HG03575 (cell line): ENCODE measurements at regions not wholly inside any gene's neighbourhood (a gene's known extent, or its start where the extent isn't known, plus 50 kb on each side); places are given as distances from the start of the nearest gene placed in this dataset.
"Not testable (repeated sequence)": the region's sequence is repeated elsewhere in the genome, so short reads cannot be mapped to it uniquely, and the experiment has no call there.

Experiments
- ATAC-seq: cut with Tn5 transposase; IDR thresholded peaks from one replicate; pipeline ENCODE4 v1.9.1; 2021; ENCODE audit not compliant: unreplicated experiment, insufficient number of reproducible peaks, low FRiP score; ENCODE audit errors: extremely low read depth

- not testable (repeated sequence) for ATAC-seq
These were observed 50.4 kb upstream of the B3GAT2 start for GRCh38 chr6:71007298-71007697.

- ATAC-seq = no peak
These were observed 55.1 kb upstream of the B3GAT2 start for GRCh38 chr6:71011871-71012371.

- ATAC-seq = peak; percentile 60
These were observed 56.1 kb upstream of the B3GAT2 start for GRCh38 chr6:71012866-71013469.

GRCh38 chr6:71015392-71015791 is 58.5 kb upstream of the B3GAT2 start:
- no peak for ATAC-seq

- ATAC-seq = no peak
These were observed 71.5 kb upstream of the B3GAT2 start for GRCh38 chr6:71028236-71028876.

- ATAC-seq = no peak
These were observed 72.0 kb upstream of the B3GAT2 start for GRCh38 chr6:71028877-71029252.

- ATAC-seq = no peak
These were observed 72.7 kb upstream of the B3GAT2 start for GRCh38 chr6:71029555-71029954.

GRCh38 chr6:71031912-71032311 is 75.1 kb upstream of the B3GAT2 start:
- ATAC-seq = no peak

GRCh38 chr6:71033171-71033570 is 76.3 kb upstream of the B3GAT2 start:
- no peak for ATAC-seq

GRCh38 chr6:71033890-71034289 is 77.0 kb upstream of the B3GAT2 start:
- no peak for ATAC-seq

- ATAC-seq = no peak
These were observed 77.9 kb upstream of the B3GAT2 start for GRCh38 chr6:71034563-71035345.

- ATAC-seq = no peak
These were observed 79.0 kb upstream of the B3GAT2 start for GRCh38 chr6:71035871-71036270.

GRCh38 chr6:71038711-71039344 is 82.0 kb upstream of the B3GAT2 start:
- no peak for ATAC-seq

GRCh38 chr6:71040043-71040442 is 83.2 kb upstream of the B3GAT2 start:
- no peak for ATAC-seq

- ATAC-seq = no peak
These were observed 84.0 kb upstream of the B3GAT2 start for GRCh38 chr6:71040841-71041240.

GRCh38 chr6:71043902-71044301 is 87.0 kb upstream of the B3GAT2 start:
- ATAC-seq = no peak

GRCh38 chr6:71044753-71045152 is 87.9 kb upstream of the B3GAT2 start:
- ATAC-seq = no peak

GRCh38 chr6:71045296-71045695 is 88.4 kb upstream of the B3GAT2 start:
- no peak for ATAC-seq

- ATAC-seq = no peak
These were observed 90.6 kb upstream of the B3GAT2 start for GRCh38 chr6:71047417-71047816.
